CD4-positive, alpha-beta memory T cell (primary cell): ENCODE measurements at regions not wholly inside any gene's neighbourhood (a gene's known extent, or its start where the extent isn't known, plus 50 kb on each side); places are given as distances from the start of the nearest gene placed in this dataset.
"Not testable (repeated sequence)": the region's sequence is repeated elsewhere in the genome, so short reads cannot be mapped to it uniquely, and the experiment has no call there.

Experiments used
- CTCF ChIA-PET: fragments of 350-600 bp; sonication (Branson Sonifier 250); formaldehyde crosslinking; loops from one replicate; lab custom pipeline; 2021; ENCODE audit warnings: inconsistent platforms; ENCODE audit not compliant: partially characterized antibody; lab: Charles Lee
- POLR2A ChIA-PET: fragments of 350-600 bp; sonication (Branson Sonifier 250); formaldehyde crosslinking; loops from one replicate; lab custom pipeline; 2021; ENCODE audit not compliant: partially characterized antibody; lab: Charles Lee
- DNase-seq, 5 donors: peaks; one replicate each; pipeline versions ENCODE4 v3.0.0 to v3.0.0-alpha.2; 2020 to 2022; ENCODE audit warnings: mixed read lengths in 1 of 5
- H3K27ac ChIP-seq: one replicate; pipeline ENCODE4 v1.7.0; 2013; ENCODE audit warnings: low read depth, low read length
- H3K27me3 ChIP-seq: 2 replicates; pipeline ENCODE4 v1.7.0; 2013; ENCODE audit warnings: mild to moderate bottlenecking, low read length, moderate library complexity; ENCODE audit not compliant: insufficient read depth
- H3K36me3 ChIP-seq: 2 replicates; pipeline ENCODE4 v1.7.0; 2013; ENCODE audit warnings: mild to moderate bottlenecking, low read length, moderate library complexity; ENCODE audit not compliant: insufficient read depth
- H3K4me1 ChIP-seq: 2 replicates; pipeline ENCODE4 v1.7.0; 2013; ENCODE audit warnings: mild to moderate bottlenecking, low read length, moderate library complexity; ENCODE audit not compliant: insufficient read depth
- H3K4me3 ChIP-seq, 2 donors: one replicate each; pipeline ENCODE4 v1.7.0; 2013; ENCODE audit warnings: low read length in 2 of 2, mild to moderate bottlenecking in 1 of 2
- H3K9me3 ChIP-seq, 2 donors: one replicate each; pipeline ENCODE4 v1.7.0; 2013; ENCODE audit warnings: low read length in 2 of 2, control low read depth in 1 of 2; ENCODE audit not compliant: control insufficient read depth in 1 of 2
- H3K27ac Mint-ChIP-seq, 7 donors: one replicate each; pipeline ENCODE4 v1.8.0; 2020 to 2021; ENCODE audit warnings: mixed read lengths in 7 of 7, mild to moderate bottlenecking in 6 of 7, inconsistent platforms in 3 of 7, moderate library complexity in 3 of 7
- H3K27me3 Mint-ChIP-seq, 2 donors: one replicate each; pipeline ENCODE4 v1.8.0; 2020 to 2021; ENCODE audit warnings: mixed read lengths in 2 of 2
- H3K36me3 Mint-ChIP-seq, 2 donors: one replicate each; pipeline ENCODE4 v1.8.0; 2020 to 2021; ENCODE audit warnings: mixed read lengths in 2 of 2, inconsistent platforms in 1 of 2, mild to moderate bottlenecking in 1 of 2
- H3K4me1 Mint-ChIP-seq, 4 donors: one replicate each; pipeline ENCODE4 v1.8.0; 2020 to 2021; ENCODE audit warnings: mixed read lengths in 4 of 4, mild to moderate bottlenecking in 1 of 4
- H3K4me3 Mint-ChIP-seq, 8 donors: one replicate each; pipeline ENCODE4 v1.8.0; 2020 to 2021; ENCODE audit warnings: mixed read lengths in 8 of 8, mild to moderate bottlenecking in 7 of 8, moderate library complexity in 6 of 8, inconsistent platforms in 3 of 8
- H3K9me3 Mint-ChIP-seq, 8 donors: one replicate each; pipeline ENCODE4 v1.8.0; 2020 to 2021; ENCODE audit warnings: mixed read lengths in 8 of 8, mild to moderate bottlenecking in 5 of 8, inconsistent platforms in 3 of 8, moderate library complexity in 1 of 8
- intact Hi-C: fragments of 100-400 bp; cut with micrococcal nuclease; formaldehyde crosslinking; loops from one replicate; pipeline ENCODE4 v1.15.1; 2023

DNA sequence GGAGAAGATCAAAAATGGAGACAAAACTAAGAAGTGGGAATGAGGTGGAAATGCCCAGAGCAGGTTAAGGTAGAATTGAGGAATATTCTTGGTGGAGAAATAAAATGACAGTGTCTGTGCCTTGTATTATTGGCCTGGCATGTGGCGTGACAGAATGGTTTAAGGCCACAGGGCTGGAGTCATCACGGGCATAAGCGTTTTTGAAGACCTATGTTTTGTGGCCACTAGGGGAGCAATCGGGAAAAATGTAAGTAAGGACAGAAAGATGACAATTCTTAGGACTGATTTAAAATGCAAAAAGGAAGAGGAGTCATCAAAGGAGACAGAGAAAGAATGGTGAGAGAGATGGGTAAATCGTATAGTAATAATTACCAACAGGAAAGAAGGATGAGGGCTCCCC, 72.2 kb upstream of the EPB41L4A start:
- Histone ChIP-seq H3K27me3 (no peaks in the 10 kb centered on the region), H3K4me3 (no peak overlapping the region), H3K27ac (no peak overlapping the region), H3K4me1 (no peaks in the 10 kb centered on the region), H3K36me3 (no peaks in the 10 kb centered on the region), H3K9me3 (no peaks in the 10 kb centered on the region)
- Mint-ChIP-seq H3K27me3 (peaks cover 11 to 15% of the 10 kb centered on the region in 2 donors), H3K9me3 (peaks cover 0 to 2% (median 0%) of the 10 kb centered on the region in 8 donors), H3K4me1 (no peaks in the 10 kb centered on the region), H3K4me3 (no peak overlapping the region), H3K27ac (no peak overlapping the region), H3K36me3 (no peaks in the 10 kb centered on the region)
- POLR2A ChIA-PET = no interaction called here
- intact Hi-C loops = no loop called here
- CTCF ChIA-PET = no interaction called here
- no peak for DNase-seq

DNA sequence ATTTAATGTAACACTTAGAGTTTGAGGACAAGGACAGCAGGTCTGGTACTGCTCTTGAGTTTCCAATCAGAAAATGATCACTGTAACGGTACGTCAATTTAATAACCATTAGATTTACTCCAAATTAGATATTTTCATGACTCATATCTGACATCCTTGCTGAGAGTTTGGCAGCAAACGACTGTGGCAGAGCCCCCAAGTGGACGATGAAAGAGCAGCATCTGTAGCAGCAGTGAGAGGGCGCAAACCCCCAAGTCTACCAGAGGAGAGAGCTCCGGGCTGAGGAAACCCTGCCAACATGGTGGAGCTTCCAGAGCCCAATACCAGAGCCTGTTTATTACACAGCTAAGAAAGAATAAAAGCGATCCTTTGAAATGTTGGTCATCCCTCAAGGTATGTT, 73.2 kb upstream of the EPB41L4A start:
- Histone ChIP-seq H3K36me3 (no peaks in the 10 kb centered on the region), H3K27ac (no peak overlapping the region), H3K27me3 (no peaks in the 10 kb centered on the region), H3K4me1 (no peaks in the 10 kb centered on the region), H3K9me3 (no peaks in the 10 kb centered on the region), H3K4me3 (no peak overlapping the region)
- Mint-ChIP-seq H3K27me3 (peaks cover 14 to 15% of the 10 kb centered on the region in 2 donors), H3K36me3 (no peaks in the 10 kb centered on the region), H3K27ac (no peak overlapping the region), H3K9me3 (peaks cover 0 to 2% (median 0%) of the 10 kb centered on the region in 8 donors), H3K4me1 (no peaks in the 10 kb centered on the region), H3K4me3 (no peak overlapping the region)
- CTCF ChIA-PET = interaction anchor here (1.4 kb wide), 1 partner anchor 11 kb away, joined by 3 read pairs; no protein-coding TSS in a partner anchor
- no peak for DNase-seq
- POLR2A ChIA-PET = no interaction called here
- intact Hi-C loops = no loop called here

DNA sequence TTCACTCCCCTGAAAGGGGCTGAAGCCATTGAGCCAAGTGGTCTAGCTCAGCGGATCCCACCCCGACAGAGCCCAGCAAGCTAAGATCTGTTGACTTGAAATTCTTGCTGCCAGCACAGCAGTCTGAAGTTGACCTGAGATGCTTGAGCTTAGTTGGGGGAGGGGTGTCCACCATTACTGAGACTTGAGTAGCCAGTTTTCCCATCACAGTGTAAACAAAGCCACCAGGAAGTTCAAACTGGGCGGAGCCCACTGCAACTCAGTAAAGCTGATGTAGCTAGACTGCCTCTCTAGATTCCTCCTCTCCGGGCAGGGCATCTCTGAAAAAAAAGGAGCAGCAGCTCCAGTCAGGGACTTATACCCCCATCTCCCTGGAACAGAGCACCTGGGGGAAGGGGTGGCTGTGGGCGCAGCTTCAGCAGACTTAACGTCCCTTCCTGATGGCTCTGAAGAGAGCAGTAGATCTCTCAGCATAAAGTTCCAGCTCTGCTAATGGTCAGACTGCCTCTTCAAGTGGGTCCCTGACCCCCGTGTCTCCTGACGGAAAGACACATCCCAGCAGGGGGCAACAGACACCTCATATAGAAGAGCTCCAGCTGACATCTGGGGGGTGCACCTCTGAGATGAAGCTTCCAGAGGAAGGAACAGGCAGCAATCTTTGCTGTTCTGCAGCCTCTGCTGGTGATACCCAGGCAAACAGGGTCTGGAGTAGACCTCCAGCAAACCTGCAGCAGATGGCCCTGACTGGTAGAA, 84.8 kb upstream of the EPB41L4A start:
- POLR2A ChIA-PET, intact Hi-C loops, H3K36me3 Mint-ChIP-seq, H3K27ac Mint-ChIP-seq, H3K4me3 Mint-ChIP-seq, H3K36me3 ChIP-seq, H3K4me1 ChIP-seq, H3K4me3 ChIP-seq, H3K4me1 Mint-ChIP-seq, H3K27me3 ChIP-seq, H3K9me3 ChIP-seq, DNase-seq, H3K27ac ChIP-seq: not testable (repeated sequence)
- Mint-ChIP-seq H3K27me3 (peaks cover 10 to 14% of the 10 kb centered on the region in 2 donors), H3K9me3 (peaks cover 0 to 21% (median 13%) of the 10 kb centered on the region in 8 donors)
- CTCF ChIA-PET = interaction anchor here (1.0 kb wide), 1 partner anchor 11 kb away, joined by 3 read pairs; no protein-coding TSS in a partner anchor

- H3K27me3 Mint-ChIP-seq, H3K4me1 ChIP-seq, H3K9me3 ChIP-seq, H3K27me3 ChIP-seq, H3K27ac Mint-ChIP-seq, DNase-seq, intact Hi-C loops, POLR2A ChIA-PET, CTCF ChIA-PET, H3K36me3 Mint-ChIP-seq, H3K27ac ChIP-seq, H3K4me1 Mint-ChIP-seq, H3K36me3 ChIP-seq, H3K4me3 ChIP-seq, H3K4me3 Mint-ChIP-seq: not testable (repeated sequence)
- H3K9me3 Mint-ChIP-seq = peaks cover 0 to 30% (median 21%) of the 10 kb centered on the region in 8 donors
These were observed 90.0 kb upstream of the EPB41L4A start for GRCh38 chr5:112509097-112509496.

- POLR2A ChIA-PET = no interaction called here
- no peaks in the 10 kb centered on the region for H3K36me3 Mint-ChIP-seq
- intact Hi-C loops = no loop called here
- no peaks in the 10 kb centered on the region for H3K4me1 Mint-ChIP-seq
- CTCF ChIA-PET = no interaction called here
- Histone ChIP-seq H3K4me1 (no peaks in the 10 kb centered on the region), H3K9me3 (no peaks in the 10 kb centered on the region), H3K27ac (no peak overlapping the region), H3K27me3 (no peaks in the 10 kb centered on the region), H3K36me3 (no peaks in the 10 kb centered on the region), H3K4me3 (no peak overlapping the region)
- peaks cover 0 to 2% of the 10 kb centered on the region in 2 donors for H3K27me3 Mint-ChIP-seq
- DNase-seq = no peak
- peaks cover 0 to 13% (median 9%) of the 10 kb centered on the region in 8 donors for H3K9me3 Mint-ChIP-seq
- no peak overlapping the region for H3K27ac Mint-ChIP-seq
- no peak overlapping the region for H3K4me3 Mint-ChIP-seq
These were observed 92.8 kb upstream of the EPB41L4A start for GRCh38 chr5:112511920-112512319.

DNA sequence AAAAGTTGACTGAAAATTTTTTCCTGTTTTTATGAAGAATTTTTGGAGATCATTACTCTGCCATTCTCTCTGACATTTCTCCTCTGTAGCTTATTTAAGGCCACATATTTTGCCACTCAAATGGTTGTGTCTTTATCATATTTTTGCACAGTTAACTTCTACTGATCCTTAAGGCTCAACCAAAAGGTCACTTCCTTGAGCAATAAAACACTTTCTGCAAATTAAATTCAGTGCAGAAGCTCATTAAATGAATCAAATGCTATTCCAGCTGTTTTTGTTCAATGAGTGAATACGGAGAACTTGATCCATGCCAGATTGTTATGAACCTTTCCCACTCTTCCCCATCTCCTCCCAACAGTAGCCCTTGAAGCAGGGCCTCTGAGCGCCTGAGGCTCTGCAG, 93.8 kb upstream of the EPB41L4A start:
- Histone ChIP-seq H3K36me3 (no peaks in the 10 kb centered on the region), H3K9me3 (no peaks in the 10 kb centered on the region), H3K4me1 (no peaks in the 10 kb centered on the region), H3K4me3 (no peak overlapping the region), H3K27ac (no peak overlapping the region), H3K27me3 (no peaks in the 10 kb centered on the region)
- no peak overlapping the region for H3K4me3 Mint-ChIP-seq
- POLR2A ChIA-PET = no interaction called here
- intact Hi-C loops = no loop called here
- peaks cover 0 to 16% (median 12%) of the 10 kb centered on the region in 8 donors for H3K9me3 Mint-ChIP-seq
- DNase-seq = no peak
- no peaks in the 10 kb centered on the region for H3K36me3 Mint-ChIP-seq
- CTCF ChIA-PET = no interaction called here
- no peaks in the 10 kb centered on the region for H3K4me1 Mint-ChIP-seq
- no peaks in the 10 kb centered on the region for H3K27me3 Mint-ChIP-seq
- no peak overlapping the region for H3K27ac Mint-ChIP-seq

- Mint-ChIP-seq H3K27ac (no peak overlapping the region), H3K27me3 (peaks cover under 1 to 6% of the 10 kb centered on the region in 2 donors), H3K4me3 (no peak overlapping the region), H3K36me3 (no peaks in the 10 kb centered on the region), H3K9me3 (peaks cover 0 to 21% (median 12%) of the 10 kb centered on the region in 8 donors), H3K4me1 (no peaks in the 10 kb centered on the region)
- POLR2A ChIA-PET = no interaction called here
- CTCF ChIA-PET = no interaction called here
- H3K4me3 ChIP-seq = no peak overlapping the region
- H3K36me3 ChIP-seq = no peaks in the 10 kb centered on the region
- H3K9me3 ChIP-seq = no peaks in the 10 kb centered on the region
- H3K27me3 ChIP-seq = no peaks in the 10 kb centered on the region
- DNase-seq = no peak
- no peaks in the 10 kb centered on the region for H3K4me1 ChIP-seq
- intact Hi-C loops = no loop called here
- H3K27ac ChIP-seq = no peak overlapping the region
These were observed 95.0 kb upstream of the EPB41L4A start for GRCh38 chr5:112514111-112514510.
